K562 (cell line): ENCODE measurements at regions not wholly inside any gene's neighbourhood (a gene's known extent, or its start where the extent isn't known, plus 50 kb on each side); places are given as distances from the start of the nearest gene placed in this dataset.

Source experiments
- ATAC-seq: fragments of 200-7000 bp; cut with Tn5 transposase; 3 replicates; pipeline ENCODE4 v1.9.1; 2020; ENCODE audit warnings: moderate library complexity
- BruUV-seq: library from RNA; stranded (reverse); fragments of 400-500 nt; replicated peaks from 2 replicates; lab custom pipeline; 2021; lab: Mats Ljungman, UMichigan
- CTCF ChIA-PET: fragments of 300-600 bp; formaldehyde crosslinking; extraction: SDS; loops from one replicate; lab custom pipeline; 2021; ENCODE audit warnings: low intra/inter-chr PET ratio; lab: Yijun Ruan, JAX
- POLR2A ChIA-PET: fragments of 300-600, 350-650 bp; sonication (Branson Sonifier 250); formaldehyde crosslinking; extraction: SDS; loops from one replicate; lab custom pipeline; 2021; ENCODE audit warnings: antibody characterized with exemption, inconsistent platforms; lab: Yijun Ruan, JAX
- DNase-seq, 4 experiments: peaks; one replicate each; pipeline versions ENCODE4 v3.0.0 to v3.0.0-alpha.2; 2011 to 2018; ENCODE audit warnings: low spot score in 3 of 4, mixed read lengths in 3 of 4; ENCODE audit errors: extremely low read depth in 1 of 4
- FAIRE-seq: peaks from 2 replicates; lab custom pipeline; 2011; peaks lifted over from hg19 to GRCh38; lab: Jason Lieb, UNC
- H2AFZ ChIP-seq: 2 replicates; pipeline ENCODE4 v1.6.0; 2011; ENCODE audit warnings: low read depth, low read length, control low read depth, inconsistent platforms
- H3K27ac ChIP-seq: fragments of 200-600 bp; 3 replicates; pipeline ENCODE4 v1.8.0; 2011; ENCODE audit warnings: low read depth, mild to moderate bottlenecking, control low read depth, inconsistent platforms, low read length, moderate library complexity, mixed read lengths; ENCODE audit errors: extremely low read depth
- H3K27me3 ChIP-seq, 2 experiments: fragments of 300-600 bp in 1 of 2; 2 replicates in 1 of 2; 3 replicates in 1 of 2; pipeline versions ENCODE4 v1.6.0 to v1.8.0; 2011; ENCODE audit warnings: inconsistent platforms in 2 of 2, low read length in 2 of 2, mild to moderate bottlenecking in 1 of 2, mixed read lengths in 1 of 2, moderate library complexity in 1 of 2; ENCODE audit not compliant: control insufficient read depth in 2 of 2, insufficient read depth in 2 of 2
- H3K36me3 ChIP-seq: fragments of 300-600 bp; 3 replicates; pipeline ENCODE4 v1.8.0; 2011; ENCODE audit warnings: mild to moderate bottlenecking, low read length, inconsistent platforms; ENCODE audit not compliant: control insufficient read depth, insufficient read depth
- H3K4me1 ChIP-seq, 2 experiments: fragments of 200-600 bp in 1 of 2; replicated peaks in 1 of 2; 2 replicates in 1 of 2; 3 replicates in 1 of 2; pipeline versions ENCODE4 v1.5.1 to v1.8.0; 2011; ENCODE audit warnings: inconsistent platforms in 2 of 2, low read length in 2 of 2, mild to moderate bottlenecking in 1 of 2, mixed read lengths in 1 of 2, moderate library complexity in 1 of 2; ENCODE audit not compliant: control insufficient read depth in 2 of 2, insufficient read depth in 2 of 2
- H3K4me2 ChIP-seq: 2 replicates; pipeline ENCODE4 v1.6.1; 2011; ENCODE audit warnings: low read length, control low read depth, inconsistent platforms, mixed read lengths; ENCODE audit not compliant: insufficient read depth
- H3K4me3 ChIP-seq: fragments of 200-600 bp; sonication (generic), shearing (Covaris generic); 2 replicates; pipeline ENCODE4 v1.5.1; 2016; ENCODE audit warnings: control low read depth, inconsistent platforms
- H3K79me2 ChIP-seq: fragments of 200-600 bp; 3 replicates; pipeline ENCODE4 v1.8.0; 2011; ENCODE audit warnings: low read length, inconsistent platforms; ENCODE audit not compliant: control insufficient read depth, insufficient read depth
- H3K9ac ChIP-seq, 2 experiments: 2 replicates each; pipeline versions ENCODE4 v1.6.0 to v1.6.1; 2011; ENCODE audit warnings: low read depth in 2 of 2, low read length in 2 of 2, control low read depth in 1 of 2, inconsistent platforms in 1 of 2, mild to moderate bottlenecking in 1 of 2, mixed read lengths in 1 of 2; ENCODE audit not compliant: insufficient read depth in 1 of 2
- H3K9me1 ChIP-seq: one replicate; pipeline ENCODE4 v1.6.0; 2011; ENCODE audit warnings: inconsistent platforms, mild to moderate bottlenecking, low read length, moderate library complexity; ENCODE audit not compliant: control insufficient read depth, insufficient read depth
- H3K9me3 ChIP-seq: replicated peaks from 2 replicates; pipeline ENCODE4 v1.5.1; 2011; ENCODE audit warnings: low read depth, low read length, inconsistent platforms; ENCODE audit not compliant: control insufficient read depth, insufficient read depth
- H4K20me1 ChIP-seq: replicated peaks from 2 replicates; pipeline ENCODE4 v1.6.1; 2011; ENCODE audit warnings: low read length, inconsistent platforms, mixed read lengths; ENCODE audit not compliant: control insufficient read depth, insufficient read depth
- EHMT2 ChIP-seq: fragments of 450-650 bp; IDR thresholded peaks from 2 replicates; pipeline ENCODE4 v1.6.1; 2018; ENCODE audit warnings: antibody characterized with exemption
- ELF1 ChIP-seq: fragments of 200-800 bp; sonication (Bioruptor generic); IDR thresholded peaks from 2 replicates; pipeline ENCODE4 v1.6.1; 2016; ENCODE audit warnings: missing genetic modification characterization, missing compliant biosample characterization
- HIVEP1 ChIP-seq: fragments of 250-450 bp; sonication (Bioruptor Pico); IDR thresholded peaks from 2 replicates; pipeline ENCODE4 v1.4.0; 2020; ENCODE audit warnings: mild to moderate bottlenecking
- KAT7 ChIP-seq: sonication (generic); formaldehyde crosslinking; IDR thresholded peaks from 2 replicates; pipeline ENCODE4 v1.8.0; 2022; ENCODE audit warnings: missing genetic modification reagents, mild to moderate bottlenecking, borderline replicate concordance
- KDM5B ChIP-seq: fragments of 200-600 bp; sonication (generic); IDR thresholded peaks from 2 replicates; pipeline ENCODE4 v1.6.1; 2012; ENCODE audit warnings: low read depth, mild to moderate bottlenecking, moderate library complexity, low read length, control low read depth, inconsistent platforms; ENCODE audit not compliant: insufficient replicate concordance
- ZNF133 ChIP-seq: fragments of 250-450 bp; sonication (Bioruptor Pico); IDR thresholded peaks from 2 replicates; pipeline ENCODE4 v1.4.0; 2020; ENCODE audit warnings: mild to moderate bottlenecking
- ZNF232 ChIP-seq: sonication (generic); formaldehyde crosslinking; IDR thresholded peaks from 2 replicates; pipeline ENCODE4 v1.8.0; 2022; ENCODE audit warnings: mild to moderate bottlenecking, missing genetic modification reagents
- ZNF311 ChIP-seq: fragments of 250-450 bp; sonication (Bioruptor Pico); IDR thresholded peaks from 2 replicates; pipeline ENCODE4 v1.4.0; 2020; ENCODE audit warnings: mild to moderate bottlenecking, moderate library complexity
- ZNF347 ChIP-seq: fragments of 450-650 bp; formaldehyde crosslinking; IDR thresholded peaks from 2 replicates; pipeline ENCODE4 v1.4.0; 2020; ENCODE audit warnings: low read depth, mild to moderate bottlenecking, moderate library complexity
- ZNF699 ChIP-seq: fragments of 250-450 bp; sonication (Bioruptor Pico); IDR thresholded peaks from 2 replicates; pipeline ENCODE4 v1.8.0; 2021; ENCODE audit warnings: mild to moderate bottlenecking, moderate library complexity; ENCODE audit not compliant: insufficient replicate concordance
- ZNF830 ChIP-seq: fragments of 250-450 bp; sonication (Bioruptor Pico); IDR thresholded peaks from 2 replicates; pipeline ENCODE4 v1.5.0; 2021; ENCODE audit warnings: mild to moderate bottlenecking
- WGBS: fragments of 100-300 bp; shearing (Covaris generic); methylation state at CpG from one replicate; pipeline ENCODE4 v1.1.6; 2016; ENCODE audit warnings: low coverage, mixed read lengths; ENCODE audit not compliant: insufficient coverage; ENCODE audit errors: missing lambda C conversion rate; 5-methylcytosine and 5-hydroxymethylcytosine counted together
- in situ Hi-C: fragments of 300-500 bp; cut with MboI; formaldehyde crosslinking; loops from 4 replicates; pipeline ENCODE4 v1.15.0; 2018; ENCODE audit warnings: inconsistent platforms, mixed read lengths
- intact Hi-C: fragments of 100-400 bp; cut with micrococcal nuclease; formaldehyde crosslinking; loops from 2 replicates; pipeline ENCODE4 v1.14.2; 2022
- TF ChIP-seq, protein P1 (sequence below): fragments of 250-450 bp; sonication (Bioruptor Pico); IDR thresholded peaks from 2 replicates; pipeline ENCODE4 v1.4.0; 2020

DNA sequence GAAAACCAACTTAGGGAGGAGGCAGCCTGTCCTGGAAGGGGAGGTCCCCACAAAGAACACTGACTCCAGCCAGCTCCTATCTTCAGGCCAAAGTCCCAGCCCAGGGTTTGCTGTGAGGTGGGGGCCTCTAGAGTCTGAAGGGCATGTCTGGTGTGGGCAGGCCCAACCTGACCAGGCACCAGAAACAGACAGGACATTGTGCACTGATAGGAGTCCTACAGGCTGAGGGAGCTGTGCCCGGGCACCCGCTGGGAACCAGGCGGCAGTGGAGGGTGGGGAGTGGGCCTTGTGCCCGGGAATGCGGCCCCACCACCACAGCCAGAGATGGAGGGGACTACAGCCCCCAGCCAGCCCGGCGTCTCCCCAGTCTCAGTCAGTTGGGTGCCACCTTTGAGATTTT is 161.4 kb downstream of the WNT7A start:
- H2AFZ ChIP-seq, result no peak overlapping the region
- no peaks in the 10 kb centered on the region for H3K79me2 ChIP-seq
- no peaks in the 10 kb centered on the region for H3K4me1 ChIP-seq
- ATAC-seq (peak; percentile 34; the same call in 1 of the 3 replicates), DNase-seq (peak in 1 of 4 experiments; percentile 3), FAIRE-seq (no peak)
- intact Hi-C loops, result no loop called here
- ChIA-PET CTCF (no interaction called here), POLR2A (no interaction called here)
- in situ Hi-C loops, result no loop called here
- TF ChIP-seq ZNF830 (no peak), ZNF232 (CRISPR knock-in tag) (no peak), EHMT2 (no peak), ZNF347 (CRISPR knock-in tag) (no peak), KDM5B (no peak), ELF1 (tag) (no peak), ZNF133 (CRISPR knock-in tag) (no peak), ZNF311 (CRISPR knock-in tag) (no peak), KAT7 (CRISPR knock-in tag) (no peak), ZNF699 (CRISPR knock-in tag) (no peak), HIVEP1 (CRISPR knock-in tag) (no peak)
- TF ChIP-seq, protein P1, sequence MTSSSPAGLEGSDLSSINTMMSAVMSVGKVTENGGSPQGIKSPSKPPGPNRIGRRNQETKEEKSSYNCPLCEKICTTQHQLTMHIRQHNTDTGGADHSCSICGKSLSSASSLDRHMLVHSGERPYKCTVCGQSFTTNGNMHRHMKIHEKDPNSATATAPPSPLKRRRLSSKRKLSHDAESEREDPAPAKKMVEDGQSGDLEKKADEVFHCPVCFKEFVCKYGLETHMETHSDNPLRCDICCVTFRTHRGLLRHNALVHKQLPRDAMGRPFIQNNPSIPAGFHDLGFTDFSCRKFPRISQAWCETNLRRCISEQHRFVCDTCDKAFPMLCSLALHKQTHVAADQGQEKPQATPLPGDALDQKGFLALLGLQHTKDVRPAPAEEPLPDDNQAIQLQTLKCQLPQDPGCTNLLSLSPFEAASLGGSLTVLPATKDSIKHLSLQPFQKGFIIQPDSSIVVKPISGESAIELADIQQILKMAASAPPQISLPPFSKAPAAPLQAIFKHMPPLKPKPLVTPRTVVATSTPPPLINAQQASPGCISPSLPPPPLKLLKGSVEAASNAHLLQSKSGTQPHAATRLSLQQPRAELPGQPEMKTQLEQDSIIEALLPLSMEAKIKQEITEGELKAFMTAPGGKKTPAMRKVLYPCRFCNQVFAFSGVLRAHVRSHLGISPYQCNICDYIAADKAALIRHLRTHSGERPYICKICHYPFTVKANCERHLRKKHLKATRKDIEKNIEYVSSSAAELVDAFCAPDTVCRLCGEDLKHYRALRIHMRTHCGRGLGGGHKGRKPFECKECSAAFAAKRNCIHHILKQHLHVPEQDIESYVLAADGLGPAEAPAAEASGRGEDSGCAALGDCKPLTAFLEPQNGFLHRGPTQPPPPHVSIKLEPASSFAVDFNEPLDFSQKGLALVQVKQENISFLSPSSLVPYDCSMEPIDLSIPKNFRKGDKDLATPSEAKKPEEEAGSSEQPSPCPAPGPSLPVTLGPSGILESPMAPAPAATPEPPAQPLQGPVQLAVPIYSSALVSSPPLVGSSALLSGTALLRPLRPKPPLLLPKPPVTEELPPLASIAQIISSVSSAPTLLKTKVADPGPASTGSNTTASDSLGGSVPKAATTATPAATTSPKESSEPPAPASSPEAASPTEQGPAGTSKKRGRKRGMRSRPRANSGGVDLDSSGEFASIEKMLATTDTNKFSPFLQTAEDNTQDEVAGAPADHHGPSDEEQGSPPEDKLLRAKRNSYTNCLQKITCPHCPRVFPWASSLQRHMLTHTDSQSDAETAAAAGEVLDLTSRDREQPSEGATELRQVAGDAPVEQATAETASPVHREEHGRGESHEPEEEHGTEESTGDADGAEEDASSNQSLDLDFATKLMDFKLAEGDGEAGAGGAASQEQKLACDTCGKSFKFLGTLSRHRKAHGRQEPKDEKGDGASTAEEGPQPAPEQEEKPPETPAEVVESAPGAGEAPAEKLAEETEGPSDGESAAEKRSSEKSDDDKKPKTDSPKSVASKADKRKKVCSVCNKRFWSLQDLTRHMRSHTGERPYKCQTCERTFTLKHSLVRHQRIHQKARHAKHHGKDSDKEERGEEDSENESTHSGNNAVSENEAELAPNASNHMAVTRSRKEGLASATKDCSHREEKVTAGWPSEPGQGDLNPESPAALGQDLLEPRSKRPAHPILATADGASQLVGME (CRISPR knock-in tag), result no peak
- no peaks in the 10 kb centered on the region for H4K20me1 ChIP-seq
- H3K9me3 ChIP-seq, result no peaks in the 10 kb centered on the region
- H3K9ac ChIP-seq, result no peak overlapping the region
- H3K4me3 ChIP-seq, result no peak overlapping the region
- WGBS, result under 1% methylated on average over 7 of the region's 7 CpGs
- no peaks in the 10 kb centered on the region for H3K27me3 ChIP-seq
- H3K4me2 ChIP-seq, result no peak overlapping the region
- no TSS peak for BruUV-seq
- no peaks in the 10 kb centered on the region for H3K9me1 ChIP-seq
- no peaks in the 10 kb centered on the region for H3K36me3 ChIP-seq
- no peak overlapping the region for H3K27ac ChIP-seq
